IMR-90 (cell line): ENCODE measurements at regions not wholly inside any gene's neighbourhood (a gene's known extent, or its start where the extent isn't known, plus 50 kb on each side); places are given as distances from the start of the nearest gene placed in this dataset.

Source experiments
- ATAC-seq: fragments of 200-7000 bp; cut with Tn5 transposase; 2 replicates; pipeline ENCODE4 v1.9.1; 2020; ENCODE audit warnings: low read depth, mild to moderate bottlenecking, moderate library complexity
- BruUV-seq: library from RNA; stranded (reverse); fragments of 400-500 nt; replicated peaks from 2 replicates; lab custom pipeline; 2021; lab: Mats Ljungman, UMichigan
- CTCF ChIA-PET: fragments of 300-600 bp; formaldehyde crosslinking; extraction: SDS; loops from one replicate; lab custom pipeline; 2021; ENCODE audit warnings: antibody characterized with exemption; lab: Yijun Ruan, JAX
- POLR2A ChIA-PET: fragments of 300-600 bp; sonication (Branson Sonifier 250); formaldehyde crosslinking; loops from one replicate; lab custom pipeline; 2022; ENCODE audit warnings: antibody characterized with exemption; ENCODE audit not compliant: unreplicated experiment; lab: Charles Lee
- DNase-seq: peaks from one replicate; pipeline ENCODE4 v3.0.0; 2013
- H2AFZ ChIP-seq: replicated peaks from 2 replicates; pipeline ENCODE3; 2013; ENCODE audit warnings: low read length, mild to moderate bottlenecking; ENCODE audit not compliant: poor library complexity
- H2AK5ac ChIP-seq: 2 replicates; pipeline ENCODE4 v1.6.1; 2013; ENCODE audit warnings: low read depth, low read length, inconsistent platforms
- H2AK9ac ChIP-seq: replicated peaks from 2 replicates; pipeline ENCODE3; 2013; ENCODE audit warnings: mild to moderate bottlenecking, low read depth, low read length, moderate library complexity; ENCODE audit not compliant: poor library complexity
- H2BK120ac ChIP-seq: 2 replicates; pipeline ENCODE4 v1.6.1; 2013; ENCODE audit warnings: low read depth, low read length, inconsistent platforms
- H2BK15ac ChIP-seq: 3 replicates; pipeline ENCODE4 v1.6.1; 2013; ENCODE audit warnings: low read depth, low read length, inconsistent platforms
- H2BK20ac ChIP-seq: 2 replicates; pipeline ENCODE4 v1.6.1; 2013; ENCODE audit warnings: low read depth, mild to moderate bottlenecking, inconsistent platforms, low read length, moderate library complexity
- H2BK5ac ChIP-seq: 2 replicates; pipeline ENCODE4 v1.6.1; 2013; ENCODE audit warnings: mild to moderate bottlenecking, low read depth, low read length, inconsistent platforms; ENCODE audit not compliant: poor library complexity, severe bottlenecking
- H3K14ac ChIP-seq: replicated peaks from 2 replicates; pipeline ENCODE4 v1.6.1; 2013; ENCODE audit warnings: low read depth, low read length, inconsistent platforms
- H3K18ac ChIP-seq: 2 replicates; pipeline ENCODE4 v1.6.1; 2013; ENCODE audit warnings: low read depth, low read length, control low read depth
- H3K23ac ChIP-seq: 2 replicates; pipeline ENCODE4 v1.6.1; 2013; ENCODE audit warnings: low read depth, low read length, inconsistent platforms
- H3K27ac ChIP-seq: 2 replicates; pipeline ENCODE4 v1.5.1; 2013; ENCODE audit warnings: mild to moderate bottlenecking, control low read depth, low read length; ENCODE audit not compliant: insufficient read depth
- H3K27me3 ChIP-seq: 2 replicates; pipeline ENCODE4 v1.6.1; 2013; ENCODE audit warnings: low read length; ENCODE audit not compliant: control insufficient read depth, insufficient read depth
- H3K36me3 ChIP-seq: 2 replicates; pipeline ENCODE4 v1.6.1; 2013; ENCODE audit warnings: low read length, mixed read lengths; ENCODE audit not compliant: control insufficient read depth, insufficient read depth
- H3K4ac ChIP-seq: 2 replicates; pipeline ENCODE4 v1.6.1; 2013; ENCODE audit warnings: low read depth, low read length, inconsistent platforms
- H3K4me1 ChIP-seq: 2 replicates; pipeline ENCODE4 v1.6.1; 2013; ENCODE audit warnings: low read length, mixed read lengths; ENCODE audit not compliant: control insufficient read depth, insufficient read depth
- H3K4me2 ChIP-seq: 2 replicates; pipeline ENCODE4 v1.6.1; 2013; ENCODE audit warnings: low read depth, mild to moderate bottlenecking, control low read depth, low read length, moderate library complexity
- H3K4me3 ChIP-seq: 2 replicates; pipeline ENCODE4 v1.5.1; 2013; ENCODE audit warnings: low read depth, mild to moderate bottlenecking, control low read depth, low read length, moderate library complexity; ENCODE audit not compliant: insufficient read depth
- H3K56ac ChIP-seq: 2 replicates; pipeline ENCODE4 v1.6.1; 2013; ENCODE audit warnings: low read length, inconsistent platforms; ENCODE audit not compliant: insufficient read depth; ENCODE audit errors: extremely low read depth
- H3K79me1 ChIP-seq, 2 experiments: 2 replicates each; pipeline ENCODE4 v1.6.1; 2013; ENCODE audit warnings: low read length in 2 of 2, inconsistent platforms in 1 of 2, low read depth in 1 of 2
- H3K9ac ChIP-seq: 2 replicates; pipeline ENCODE4 v1.6.1; 2013; ENCODE audit warnings: low read depth, low read length, control low read depth
- H3K9me1 ChIP-seq: 2 replicates; pipeline ENCODE4 v1.6.1; 2013; ENCODE audit warnings: low read length, inconsistent platforms; ENCODE audit not compliant: insufficient read depth
- H3K9me3 ChIP-seq: 2 replicates; pipeline ENCODE4 v1.6.1; 2013; ENCODE audit warnings: low read length; ENCODE audit not compliant: control insufficient read depth, insufficient read depth
- H4K20me1 ChIP-seq: 2 replicates; pipeline ENCODE4 v1.6.1; 2013; ENCODE audit warnings: low read length, inconsistent platforms; ENCODE audit not compliant: insufficient read depth
- H4K5ac ChIP-seq: 2 replicates; pipeline ENCODE4 v1.6.1; 2013; ENCODE audit warnings: mild to moderate bottlenecking, low read depth, low read length, control low read depth
- H4K8ac ChIP-seq, 2 experiments: 2 replicates each; pipeline ENCODE4 v1.6.1; 2013; ENCODE audit warnings: low read depth in 2 of 2, low read length in 2 of 2, control low read depth in 1 of 2, inconsistent platforms in 1 of 2
- H4K91ac ChIP-seq: 2 replicates; pipeline ENCODE4 v1.6.1; 2013; ENCODE audit warnings: low read depth, low read length, inconsistent platforms; ENCODE audit not compliant: insufficient read depth
- FOS ChIP-seq: fragments of 150-350 bp; IDR thresholded peaks from 2 replicates; pipeline ENCODE4 v1.6.1; 2016; ENCODE audit warnings: low read depth, low read length
- RFX5 ChIP-seq: IDR thresholded peaks from 2 replicates; pipeline ENCODE4 v1.8.0; 2012; ENCODE audit warnings: low read depth, mild to moderate bottlenecking, low read length, moderate library complexity
- WGBS, 2 experiments: methylation state at CpG; one replicate each; pipeline versions ENCODE4 v1.1.5 to v1.1.7; 2013; ENCODE audit warnings: missing lambda C conversion rate in 2 of 2; ENCODE audit not compliant: insufficient read length in 1 of 2; ENCODE audit errors: extremely low coverage in 2 of 2; 5-methylcytosine and 5-hydroxymethylcytosine counted together
- dilution Hi-C: fragments of 300-500 bp; cut with HindIII; formaldehyde crosslinking; loops from one replicate; pipeline ENCODE4 v1.14.3; 2018; ENCODE audit warnings: low sequenced_read_pairs; ENCODE audit not compliant: unreplicated experiment
- in situ Hi-C: fragments of 300-500 bp; cut with MboI; formaldehyde crosslinking; loops from 3 replicates; pipeline ENCODE4 v1.14.3; 2019; ENCODE audit warnings: low sequenced_read_pairs, inconsistent platforms, mixed read lengths
- intact Hi-C: fragments of 100-400 bp; cut with micrococcal nuclease; formaldehyde crosslinking; loops from 2 replicates; pipeline ENCODE4 v1.10.0; 2022

- Histone ChIP-seq H2AK5ac (no peak overlapping the region), H4K20me1 (no peaks in the 10 kb centered on the region), H2BK20ac (no peak overlapping the region), H3K4ac (no peak overlapping the region), H4K5ac (no peak overlapping the region), H3K4me1 (no peaks in the 10 kb centered on the region), H3K4me2 (no peak overlapping the region), H3K18ac (no peak overlapping the region), H3K23ac (no peak overlapping the region), H2BK120ac (no peak overlapping the region), H2AFZ (no peak overlapping the region), H3K56ac (no peak overlapping the region), H3K9me3 (no peaks in the 10 kb centered on the region), H2BK5ac (no peak overlapping the region), H3K14ac (no peak overlapping the region), H2AK9ac (no peak overlapping the region), H3K9me1 (no peaks in the 10 kb centered on the region), H3K9ac (no peak overlapping the region), H3K27ac (no peak overlapping the region), H3K27me3 (peaks cover 4% of the 10 kb centered on the region; the same call in 1 of the 2 replicates), H3K79me1 (no peaks in the 10 kb centered on the region), H4K91ac (no peak overlapping the region), H3K4me3 (no peak overlapping the region), H2BK15ac (no peak overlapping the region), H3K36me3 (no peaks in the 10 kb centered on the region), H4K8ac (no peak overlapping the region)
- dilution Hi-C loops (no loop called here), in situ Hi-C loops (no loop called here), intact Hi-C loops (no loop called here)
- whole genome bisulfite sequencing, 2 experiments: no CpG with 5 or more reads among the region's 3 CpGs
- BruUV-seq: no TSS peak
- ChIA-PET POLR2A (no interaction called here), CTCF (no interaction called here)
- DNase-seq (no peak), ATAC-seq (no peak)
- no peak for TF ChIP-seq RFX5
- no peak for TF ChIP-seq FOS
Measured at GRCh38 chr2:48886919-48887318, 131.4 kb upstream of the LHCGR start.
